ENCODE measurements at regions not wholly inside any gene's neighbourhood (a gene's known extent, or its start where the extent isn't known, plus 50 kb on each side); places are given as distances from the start of the nearest gene placed in this dataset.

- TF ChIP-seq POLR2AphosphoS5 (IDR thresholded peaks at IDR 0.05; ENCODE audit: borderline replicate concordance, low read depth, low read length): no peak; the same call in 1 of the 2 replicates
- TF ChIP-seq EZH2 (IDR thresholded peaks at IDR 0.05): no peak
- TF ChIP-seq FOXP2 (optimal IDR thresholded peaks at IDR 0.05; ENCODE audit: control extremely low read depth, extremely low read length, insufficient read depth): no peak
These were observed 199.5 kb upstream of the TBL1XR1 start for GRCh38 chr3:177396733-177397132.

Data from SK-N-MC (cell line).